T-cell (primary cell): ENCODE measurements at regions not wholly inside any gene's neighbourhood (a gene's known extent, or its start where the extent isn't known, plus 50 kb on each side); places are given as distances from the start of the nearest gene placed in this dataset.

Source experiments
- ATAC-seq, 4 experiments: fragments of 200-7000 bp in 3 of 4; fragments of 150-1000 bp in 1 of 4; cut with Tn5 transposase; replicated peaks in 1 of 4; 1 replicate in 3 of 4; 2 replicates in 1 of 4; pipeline ENCODE4 v1.10.0; 2021; ENCODE audit warnings: moderate library complexity in 3 of 4, mild to moderate bottlenecking in 2 of 4, moderate number of reproducible peaks in 1 of 4
- CTCF ChIA-PET, 2 donors: fragments of 300-600 bp; sonication (Branson Sonifier 250); formaldehyde crosslinking; loops; one replicate each; lab custom pipeline; 2022; ENCODE audit warnings: antibody characterized with exemption in 2 of 2; lab: Charles Lee
- POLR2A ChIA-PET, 2 donors: fragments of 300-600 bp; sonication (Branson Sonifier 250); formaldehyde crosslinking; loops; one replicate each; lab custom pipeline; 2022; ENCODE audit warnings: antibody characterized with exemption in 2 of 2; lab: Charles Lee
- DNase-seq, 35 experiments: peaks; one replicate each; pipeline versions ENCODE4 v3.0.0 to v3.0.0-alpha.2; 2013 to 2023
- H3K27ac ChIP-seq: one replicate; pipeline ENCODE4 v1.5.1; 2013; ENCODE audit warnings: low read length
- H3K27me3 ChIP-seq, 2 experiments: replicated peaks in 1 of 2; 1 replicate in 1 of 2; 2 replicates in 1 of 2; pipeline versions ENCODE4 v1.6.1 to v1.7.0; 2013; ENCODE audit warnings: low read length in 1 of 2, mixed read lengths in 1 of 2; ENCODE audit not compliant: control insufficient read depth in 2 of 2, insufficient read depth in 2 of 2; ENCODE audit errors: extremely low read depth in 1 of 2
- H3K36me3 ChIP-seq, 2 donors: 1 replicate in 1 of 2; 2 replicates in 1 of 2; pipeline versions ENCODE4 v1.6.1 to v1.7.0; 2013; ENCODE audit warnings: low read length in 1 of 2; ENCODE audit not compliant: control insufficient read depth in 2 of 2, insufficient read depth in 1 of 2; ENCODE audit errors: extremely low read depth in 1 of 2
- H3K4me1 ChIP-seq, 2 experiments: 1 replicate in 1 of 2; 2 replicates in 1 of 2; pipeline versions ENCODE4 v1.6.1 to v1.7.0; 2013; ENCODE audit warnings: low read length in 2 of 2, mixed read lengths in 1 of 2; ENCODE audit not compliant: insufficient read depth in 2 of 2, control insufficient read depth in 1 of 2; ENCODE audit errors: extremely low read depth in 1 of 2
- H3K4me3 ChIP-seq, 2 donors: 1 replicate in 1 of 2; 2 replicates in 1 of 2; pipeline versions ENCODE4 v1.5.1 to v1.7.0; 2013; ENCODE audit warnings: mild to moderate bottlenecking in 2 of 2, low read length in 1 of 2, moderate library complexity in 1 of 2; ENCODE audit not compliant: control insufficient read depth in 1 of 2; ENCODE audit errors: extremely low read depth in 1 of 2
- H3K9me3 ChIP-seq: 2 replicates; pipeline ENCODE4 v1.7.0; 2013
- H3K27ac Mint-ChIP-seq, 2 donors: one replicate each; pipeline ENCODE4 v1.8.0; 2020 to 2021; ENCODE audit warnings: mild to moderate bottlenecking in 2 of 2, mixed read lengths in 2 of 2
- H3K27me3 Mint-ChIP-seq, 2 donors: one replicate each; pipeline ENCODE4 v1.8.0; 2021 to 2022; ENCODE audit warnings: mixed read lengths in 2 of 2
- H3K36me3 Mint-ChIP-seq: one replicate; pipeline ENCODE4 v1.8.0; 2021; ENCODE audit warnings: mixed read lengths
- H3K4me1 Mint-ChIP-seq, 3 donors: one replicate each; pipeline ENCODE4 v1.8.0; 2020 to 2022; ENCODE audit warnings: mixed read lengths in 3 of 3, mild to moderate bottlenecking in 1 of 3
- H3K4me3 Mint-ChIP-seq, 3 donors: one replicate each; pipeline ENCODE4 v1.8.0; 2020 to 2022; ENCODE audit warnings: mild to moderate bottlenecking in 3 of 3, mixed read lengths in 3 of 3, moderate library complexity in 3 of 3
- H3K9me3 Mint-ChIP-seq, 3 donors: one replicate each; pipeline ENCODE4 v1.8.0; 2020 to 2022; ENCODE audit warnings: mixed read lengths in 3 of 3
- WGBS: methylation state at CpG from one replicate; pipeline ENCODE4 v1.1.5; 2013; ENCODE audit warnings: missing lambda C conversion rate; ENCODE audit not compliant: insufficient coverage; 5-methylcytosine and 5-hydroxymethylcytosine counted together

GRCh38 chr12:130014485-130014807 is 110.6 kb upstream of the TMEM132D start:
- ChIA-PET CTCF (no interaction called here), POLR2A (no interaction called here)
- DNase-seq (no peak), ATAC-seq (no peak)
- H3K27ac Mint-ChIP-seq: no peak overlapping the region
- no peaks in the 10 kb centered on the region for H3K4me1 Mint-ChIP-seq
- Histone ChIP-seq H3K27ac (no peak overlapping the region), H3K4me1 (peaks cover 0 to 5% of the 10 kb centered on the region in 2 experiments), H3K9me3 (no peaks in the 10 kb centered on the region), H3K27me3 (peaks cover 0 to 28% of the 10 kb centered on the region in 2 experiments), H3K4me3 (no peak overlapping the region), H3K36me3 (no peaks in the 10 kb centered on the region)
- peaks cover 9 to 14% of the 10 kb centered on the region in 2 donors for H3K27me3 Mint-ChIP-seq
- no peak overlapping the region for H3K4me3 Mint-ChIP-seq
- H3K9me3 Mint-ChIP-seq: no peaks in the 10 kb centered on the region
- WGBS: 16% methylated on average over 10 of the region's 11 CpGs
- no peaks in the 10 kb centered on the region for H3K36me3 Mint-ChIP-seq

DNA sequence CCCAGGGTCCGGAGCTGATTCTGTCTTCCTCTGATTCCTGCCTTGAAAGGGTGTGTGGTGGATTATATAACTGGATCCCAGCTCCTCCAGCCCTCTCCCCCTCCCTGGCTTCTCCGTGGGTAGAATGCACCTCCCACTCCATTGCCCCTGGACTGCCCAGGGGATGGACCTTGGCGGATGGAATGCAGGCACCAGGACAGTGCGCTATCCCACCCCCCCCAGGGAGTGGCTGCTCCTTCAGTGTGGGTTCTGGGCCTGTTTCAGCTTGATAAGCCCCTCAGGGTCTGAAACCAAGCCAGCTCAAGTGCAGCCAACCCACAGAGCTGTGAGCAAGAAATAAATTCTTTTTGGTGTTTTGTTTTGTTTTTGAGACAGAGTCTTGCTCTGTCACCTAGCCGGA is 112.4 kb upstream of the TMEM132D start:
- H3K36me3 Mint-ChIP-seq: no peaks in the 10 kb centered on the region
- Histone ChIP-seq H3K36me3 (no peaks in the 10 kb centered on the region), H3K27ac (no peak overlapping the region), H3K27me3 (peaks cover 0 to 26% of the 10 kb centered on the region in 2 experiments), H3K9me3 (no peaks in the 10 kb centered on the region), H3K4me1 (peaks cover 0 to 5% of the 10 kb centered on the region in 2 experiments), H3K4me3 (no peak overlapping the region)
- ChIA-PET POLR2A (interaction anchor here in 1 of 2 donors (0.6 kb wide), 1 partner anchor 53 kb away, joined by 3 read pairs; no protein-coding TSS in a partner anchor), CTCF (no interaction called here)
- no peaks in the 10 kb centered on the region for H3K9me3 Mint-ChIP-seq
- H3K27me3 Mint-ChIP-seq: peaks cover 9 to 12% of the 10 kb centered on the region in 2 donors
- no peaks in the 10 kb centered on the region for H3K4me1 Mint-ChIP-seq
- ATAC-seq (no peak), DNase-seq (no peak)
- H3K27ac Mint-ChIP-seq: no peak overlapping the region
- no peak overlapping the region for H3K4me3 Mint-ChIP-seq
- 100% methylated on average over 3 of the region's 5 CpGs for WGBS

- no peaks in the 10 kb centered on the region for H3K36me3 Mint-ChIP-seq
- no peak overlapping the region for H3K27ac Mint-ChIP-seq
- ChIA-PET POLR2A (interaction anchor here in 1 of 2 donors (0.6 kb wide), 1 partner anchor 52 kb away, joined by 3 read pairs; no protein-coding TSS in a partner anchor), CTCF (interaction anchor here (0.6 to 1.0 kb wide), 2 partner anchors 16 to 550 kb away, joined by 3 read pairs; no protein-coding TSS in a partner anchor)
- no peak overlapping the region for H3K4me3 Mint-ChIP-seq
- no peaks in the 10 kb centered on the region for H3K9me3 Mint-ChIP-seq
- ATAC-seq (no peak), DNase-seq (no peak)
- no peaks in the 10 kb centered on the region for H3K4me1 Mint-ChIP-seq
- H3K4me1 ChIP-seq: peaks cover 0 to 5% of the 10 kb centered on the region in 2 experiments
- WGBS: 90% methylated on average over 11 of the region's 17 CpGs
- peaks cover 6 to 12% of the 10 kb centered on the region in 2 donors for H3K27me3 Mint-ChIP-seq
- no peaks in the 10 kb centered on the region for H3K9me3 ChIP-seq
- peaks cover 0 to 23% of the 10 kb centered on the region in 2 experiments for H3K27me3 ChIP-seq
- H3K36me3 ChIP-seq: no peaks in the 10 kb centered on the region
- H3K4me3 ChIP-seq: no peak overlapping the region
- no peak overlapping the region for H3K27ac ChIP-seq
Measured at GRCh38 chr12:130016986-130017385, 113.2 kb upstream of the TMEM132D start.

DNA sequence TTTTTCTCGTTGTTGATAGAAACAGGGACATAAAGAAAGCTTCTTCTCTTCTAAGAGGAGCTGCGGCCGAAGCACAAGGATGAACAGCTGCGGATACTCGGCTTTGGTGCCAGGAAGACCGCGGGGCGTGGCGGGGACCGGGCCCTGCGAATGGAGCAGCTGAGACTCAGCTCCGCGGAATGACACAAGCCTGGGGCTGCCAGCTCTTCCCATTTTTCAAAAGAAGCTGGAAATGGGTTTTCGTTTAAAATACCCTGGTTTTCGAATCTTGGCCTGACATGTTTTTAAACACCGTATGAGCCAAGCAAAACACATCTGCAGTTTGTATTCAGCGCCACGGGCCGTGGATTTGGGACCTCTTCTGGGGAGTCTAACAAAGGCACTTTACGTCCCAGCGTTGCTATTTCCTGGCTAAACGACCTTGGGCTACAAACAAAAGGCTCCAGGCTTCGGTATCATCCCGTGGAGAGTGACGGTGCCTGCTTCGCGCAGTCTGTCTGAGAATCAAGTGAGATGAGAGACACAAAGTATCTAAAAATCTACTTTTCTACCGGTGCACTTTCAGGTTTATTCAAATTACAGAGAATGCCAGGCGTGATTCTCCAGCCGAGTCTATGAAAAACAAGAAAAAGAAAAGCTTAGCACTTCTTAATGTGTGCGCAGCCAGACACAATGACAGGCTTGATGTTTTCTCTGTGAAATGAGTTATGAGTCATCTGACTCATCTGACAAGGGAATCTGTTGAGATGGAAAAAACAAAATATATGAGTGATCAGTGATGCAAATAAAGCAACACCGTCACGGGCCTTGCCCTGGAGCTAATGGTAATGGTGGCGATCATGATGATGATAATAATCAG is 114.0 kb upstream of the TMEM132D start:
- no peak overlapping the region for H3K4me3 ChIP-seq
- H3K9me3 ChIP-seq: no peaks in the 10 kb centered on the region
- no peaks in the 10 kb centered on the region for H3K36me3 Mint-ChIP-seq
- H3K36me3 ChIP-seq: no peaks in the 10 kb centered on the region
- DNase-seq (no peak), ATAC-seq (no peak)
- H3K4me3 Mint-ChIP-seq: no peak overlapping the region
- H3K4me1 Mint-ChIP-seq: no peaks in the 10 kb centered on the region
- peaks cover 0 to 5% of the 10 kb centered on the region in 2 experiments for H3K4me1 ChIP-seq
- ChIA-PET POLR2A (no interaction called here), CTCF (interaction anchor here (0.6 to 1.2 kb wide), 3 partner anchors 12 to 549 kb away, joined by 3 to 5 read pairs (median 3); no protein-coding TSS in a partner anchor)
- no peak overlapping the region for H3K27ac Mint-ChIP-seq
- peaks cover 6 to 12% of the 10 kb centered on the region in 2 donors for H3K27me3 Mint-ChIP-seq
- no peaks in the 10 kb centered on the region for H3K9me3 Mint-ChIP-seq
- WGBS: 68% methylated on average over 28 of the region's 34 CpGs
- H3K27me3 ChIP-seq: peaks cover 0 to 21% of the 10 kb centered on the region in 2 experiments
- H3K27ac ChIP-seq: no peak overlapping the region

- H3K4me1 Mint-ChIP-seq: no peaks in the 10 kb centered on the region
- ATAC-seq (no peak), DNase-seq (no peak)
- ChIA-PET CTCF (interaction anchor here (0.8 to 1.2 kb wide), 2 partner anchors 13 kb away, joined by 3 to 5 read pairs; no protein-coding TSS in a partner anchor), POLR2A (no interaction called here)
- no peaks in the 10 kb centered on the region for H3K9me3 ChIP-seq
- no peak overlapping the region for H3K27ac ChIP-seq
- no peak overlapping the region for H3K4me3 ChIP-seq
- no peak overlapping the region for H3K27ac Mint-ChIP-seq
- H3K4me1 ChIP-seq: peaks cover 0 to 5% of the 10 kb centered on the region in 2 experiments
- 86% methylated on average over 11 of the region's 11 CpGs for WGBS
- H3K9me3 Mint-ChIP-seq: no peaks in the 10 kb centered on the region
- H3K36me3 ChIP-seq: no peaks in the 10 kb centered on the region
- H3K27me3 Mint-ChIP-seq: peaks cover 6 to 12% of the 10 kb centered on the region in 2 donors
- H3K36me3 Mint-ChIP-seq: no peaks in the 10 kb centered on the region
- H3K27me3 ChIP-seq: peaks cover 0 to 20% of the 10 kb centered on the region in 2 experiments
- no peak overlapping the region for H3K4me3 Mint-ChIP-seq
Measured at GRCh38 chr12:130018614-130019013, 114.8 kb upstream of the TMEM132D start.

GRCh38 chr12:130026608-130027176 is 122.9 kb upstream of the TMEM132D start:
- Mint-ChIP-seq H3K27ac (no peak overlapping the region), H3K36me3 (no peaks in the 10 kb centered on the region), H3K4me1 (no peaks in the 10 kb centered on the region), H3K27me3 (peaks cover 5% of the 10 kb centered on the region in 2 donors), H3K9me3 (no peaks in the 10 kb centered on the region), H3K4me3 (no peak overlapping the region)
- ChIA-PET CTCF (interaction anchor here (0.6 to 1.2 kb wide), 2 partner anchors 11 to 1767 kb away, joined by 3 to 4 read pairs; no protein-coding TSS in a partner anchor), POLR2A (no interaction called here)
- Histone ChIP-seq H3K9me3 (no peaks in the 10 kb centered on the region), H3K4me3 (no peak overlapping the region), H3K27me3 (peaks cover 0 to 18% of the 10 kb centered on the region in 2 experiments), H3K4me1 (no peaks in the 10 kb centered on the region), H3K27ac (no peak overlapping the region), H3K36me3 (no peaks in the 10 kb centered on the region)
- WGBS: 87% methylated on average over 6 of the region's 15 CpGs
- ATAC-seq (no peak), DNase-seq (peak in 14 of 35 experiments; percentile 10 to 42 (median 18))
